ENCODE measurements at regions not wholly inside any gene's neighbourhood (a gene's known extent, or its start where the extent isn't known, plus 50 kb on each side); places are given as distances from the start of the nearest gene placed in this dataset.

DNA sequence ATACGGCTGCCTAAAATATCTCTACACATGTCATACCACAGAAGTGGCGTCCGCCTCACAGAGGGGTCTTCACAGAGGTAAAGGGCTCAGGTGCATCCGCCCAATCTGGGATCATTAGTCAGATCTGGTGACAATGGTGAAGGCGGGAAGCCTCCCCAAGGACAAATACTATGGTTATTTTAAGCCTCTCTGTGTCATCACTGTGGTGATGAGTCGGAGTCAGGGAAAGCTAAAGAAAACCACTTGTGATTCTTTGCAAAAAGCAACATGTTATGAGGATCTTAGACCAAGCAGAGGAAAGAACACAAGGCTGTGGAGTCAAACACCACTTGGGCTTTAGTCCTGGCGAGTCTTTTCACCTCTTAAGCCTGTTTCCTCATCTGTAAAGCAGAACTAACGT is 190.4 kb downstream of the DRD1 start:
- TF ChIP-seq, protein P1, sequence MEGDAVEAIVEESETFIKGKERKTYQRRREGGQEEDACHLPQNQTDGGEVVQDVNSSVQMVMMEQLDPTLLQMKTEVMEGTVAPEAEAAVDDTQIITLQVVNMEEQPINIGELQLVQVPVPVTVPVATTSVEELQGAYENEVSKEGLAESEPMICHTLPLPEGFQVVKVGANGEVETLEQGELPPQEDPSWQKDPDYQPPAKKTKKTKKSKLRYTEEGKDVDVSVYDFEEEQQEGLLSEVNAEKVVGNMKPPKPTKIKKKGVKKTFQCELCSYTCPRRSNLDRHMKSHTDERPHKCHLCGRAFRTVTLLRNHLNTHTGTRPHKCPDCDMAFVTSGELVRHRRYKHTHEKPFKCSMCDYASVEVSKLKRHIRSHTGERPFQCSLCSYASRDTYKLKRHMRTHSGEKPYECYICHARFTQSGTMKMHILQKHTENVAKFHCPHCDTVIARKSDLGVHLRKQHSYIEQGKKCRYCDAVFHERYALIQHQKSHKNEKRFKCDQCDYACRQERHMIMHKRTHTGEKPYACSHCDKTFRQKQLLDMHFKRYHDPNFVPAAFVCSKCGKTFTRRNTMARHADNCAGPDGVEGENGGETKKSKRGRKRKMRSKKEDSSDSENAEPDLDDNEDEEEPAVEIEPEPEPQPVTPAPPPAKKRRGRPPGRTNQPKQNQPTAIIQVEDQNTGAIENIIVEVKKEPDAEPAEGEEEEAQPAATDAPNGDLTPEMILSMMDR (IDR thresholded peaks at IDR 0.05; ENCODE audit: unreplicated experiment), result no peak
- BruUV-seq (replicated peaks), result no TSS peak
- no peak overlapping the region for H3K27ac Mint-ChIP-seq (ENCODE audit: low read depth, unreplicated experiment)
- peaks cover 25% of the 10 kb centered on the region for H3K27me3 Mint-ChIP-seq (ENCODE audit: insufficient read depth, unreplicated experiment)
- H3K4me1 Mint-ChIP-seq (ENCODE audit: insufficient read depth, unreplicated experiment), result no peaks in the 10 kb centered on the region
- POLR2A ChIA-PET, result interaction anchor here (0.6 kb wide), 1 partner anchor 422 kb away, joined by 3 read pairs; no protein-coding TSS in a partner anchor
- DNase-seq (ENCODE audit: unreplicated experiment), result no peak
- H3K4me3 Mint-ChIP-seq (ENCODE audit: unreplicated experiment), result no peak overlapping the region
- intact Hi-C loops (cut with micrococcal nuclease), result no loop called here
- CTCF ChIA-PET, result interaction anchor here (0.7 kb wide), 1 partner anchor 96 kb away, joined by 3 read pairs; no protein-coding TSS in a partner anchor
- no peaks in the 10 kb centered on the region for H3K9me3 Mint-ChIP-seq (ENCODE audit: unreplicated experiment)
- H3K36me3 Mint-ChIP-seq (ENCODE audit: insufficient read depth, unreplicated experiment), result no peaks in the 10 kb centered on the region

DNA sequence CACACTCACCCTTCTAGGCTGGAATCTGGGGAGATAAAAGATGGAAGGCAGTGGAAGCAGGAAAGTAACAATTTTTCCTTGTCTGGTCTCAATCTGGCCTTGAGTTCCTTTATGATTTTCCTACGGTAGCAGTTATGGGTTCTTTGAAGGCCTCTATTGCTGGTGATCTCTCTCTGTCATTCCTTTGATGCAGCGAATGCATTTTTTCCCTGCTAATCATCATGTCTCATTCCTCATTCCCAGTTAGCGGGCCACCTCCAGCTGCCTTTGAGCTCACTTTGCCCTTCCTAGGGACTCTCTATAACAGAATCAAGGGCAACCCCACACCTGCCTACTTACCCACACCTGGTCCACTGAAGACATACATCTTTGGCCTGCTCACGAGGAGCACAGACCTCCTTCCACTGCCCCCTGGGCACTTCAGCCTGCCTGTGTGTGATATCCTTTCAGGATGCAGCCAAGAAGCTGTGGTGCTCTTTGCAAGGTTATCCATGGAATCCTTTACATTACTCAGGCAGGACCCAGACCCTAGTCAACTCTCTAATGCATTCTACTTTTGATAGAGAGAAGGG is 191.7 kb downstream of the DRD1 start:
- POLR2A ChIA-PET, result no interaction called here

DNA sequence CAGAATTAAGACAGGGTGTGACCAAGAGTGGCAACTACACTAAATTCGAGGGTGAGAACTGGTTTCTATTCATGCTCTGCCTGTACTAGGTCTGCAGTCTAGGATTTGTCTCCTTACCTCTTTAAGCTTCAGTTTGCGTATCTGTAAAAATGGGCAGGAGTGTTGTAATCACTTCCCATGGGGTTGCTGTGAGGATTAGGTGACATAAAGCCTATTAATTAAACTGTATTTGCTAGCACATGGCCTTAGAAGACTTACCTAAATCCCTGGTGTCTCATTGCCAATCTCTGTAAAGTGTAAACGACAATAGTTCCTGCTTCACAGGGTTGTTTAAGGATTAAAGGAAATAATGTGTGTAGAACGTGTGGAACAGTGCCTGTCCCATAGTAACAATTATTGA is 193.6 kb downstream of the DRD1 start:
- DNase-seq (ENCODE audit: unreplicated experiment), result no peak
- POLR2A ChIA-PET, result interaction anchor here (0.6 kb wide), 1 partner anchor 9 kb away, joined by 3 read pairs; no protein-coding TSS in a partner anchor
- no TSS peak for BruUV-seq (replicated peaks)
- peaks cover 9% of the 10 kb centered on the region for H3K4me1 Mint-ChIP-seq (ENCODE audit: insufficient read depth, unreplicated experiment)
- peaks cover 6% of the 10 kb centered on the region for H3K9me3 Mint-ChIP-seq (ENCODE audit: unreplicated experiment)
- peaks cover 38% of the 10 kb centered on the region for H3K27me3 Mint-ChIP-seq (ENCODE audit: insufficient read depth, unreplicated experiment)
- TF ChIP-seq, protein P1 (IDR thresholded peaks at IDR 0.05; ENCODE audit: unreplicated experiment), result no peak
- H3K36me3 Mint-ChIP-seq (ENCODE audit: insufficient read depth, unreplicated experiment), result no peaks in the 10 kb centered on the region
- H3K27ac Mint-ChIP-seq (ENCODE audit: low read depth, unreplicated experiment), result no peak overlapping the region
- intact Hi-C loops (cut with micrococcal nuclease), result no loop called here
- CTCF ChIA-PET, result interaction anchor here (0.9 to 1.2 kb wide), 2 partner anchors 36 to 95 kb away, joined by 3 read pairs; no protein-coding TSS in a partner anchor
- H3K4me3 Mint-ChIP-seq (ENCODE audit: unreplicated experiment), result no peak overlapping the region

More for the DNA sequence above, 191.7 kb downstream of the DRD1 start:
- Mint-ChIP-seq H3K27me3 (ENCODE audit: insufficient read depth, unreplicated experiment) (peaks cover 37% of the 10 kb centered on the region), H3K9me3 (ENCODE audit: unreplicated experiment) (no peaks in the 10 kb centered on the region), H3K36me3 (ENCODE audit: insufficient read depth, unreplicated experiment) (no peaks in the 10 kb centered on the region), H3K27ac (ENCODE audit: low read depth, unreplicated experiment) (no peak overlapping the region), H3K4me1 (ENCODE audit: insufficient read depth, unreplicated experiment) (no peaks in the 10 kb centered on the region), H3K4me3 (ENCODE audit: unreplicated experiment) (no peak overlapping the region)
- TF ChIP-seq, protein P1 (IDR thresholded peaks at IDR 0.05; ENCODE audit: unreplicated experiment), result no peak
- no peak for DNase-seq (ENCODE audit: unreplicated experiment)
- no TSS peak for BruUV-seq (replicated peaks)
- intact Hi-C loops (cut with micrococcal nuclease), result no loop called here
- CTCF ChIA-PET, result interaction anchor here (0.6 kb wide), 1 partner anchor 155 kb away, joined by 3 read pairs; no protein-coding TSS in a partner anchor

DNA sequence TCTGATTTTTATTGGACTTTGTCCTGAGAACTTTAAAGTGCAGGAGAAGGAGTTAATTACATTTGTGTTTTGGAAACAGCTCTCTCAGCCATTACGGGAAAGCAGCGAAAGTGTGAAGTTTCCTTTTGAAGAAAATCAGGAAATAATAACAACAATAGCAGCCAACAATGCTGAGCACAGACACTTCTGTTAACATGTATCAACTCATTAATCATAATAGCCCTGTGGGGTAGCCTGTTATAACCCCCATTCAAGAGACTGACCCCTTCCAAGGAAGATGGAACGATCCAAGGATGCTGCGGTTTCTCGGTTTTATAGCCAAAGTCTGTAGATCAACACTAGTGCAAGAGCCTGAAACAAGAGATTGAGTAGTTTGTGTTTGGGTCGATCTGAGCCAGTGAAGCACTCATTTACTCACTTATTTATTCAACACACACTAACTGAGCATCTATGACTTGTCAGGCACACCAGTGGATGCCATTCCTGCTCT is 195.5 kb downstream of the DRD1 start:
- POLR2A ChIA-PET, result interaction anchor here (0.6 kb wide), 1 partner anchor 76 kb away, joined by 3 read pairs; no protein-coding TSS in a partner anchor
- H3K4me3 Mint-ChIP-seq (ENCODE audit: unreplicated experiment), result no peak overlapping the region
- no TSS peak for BruUV-seq (replicated peaks)
- no peak for DNase-seq (ENCODE audit: unreplicated experiment)
- intact Hi-C loops (cut with micrococcal nuclease), result no loop called here
- H3K27ac Mint-ChIP-seq (ENCODE audit: low read depth, unreplicated experiment), result no peak overlapping the region
- peaks cover 9% of the 10 kb centered on the region for H3K4me1 Mint-ChIP-seq (ENCODE audit: insufficient read depth, unreplicated experiment)
- H3K9me3 Mint-ChIP-seq (ENCODE audit: unreplicated experiment), result peaks cover 10% of the 10 kb centered on the region
- H3K27me3 Mint-ChIP-seq (ENCODE audit: insufficient read depth, unreplicated experiment), result peaks cover 29% of the 10 kb centered on the region
- H3K36me3 Mint-ChIP-seq (ENCODE audit: insufficient read depth, unreplicated experiment), result no peaks in the 10 kb centered on the region
- TF ChIP-seq, protein P1 (IDR thresholded peaks at IDR 0.05; ENCODE audit: unreplicated experiment), result no peak
- CTCF ChIA-PET, result interaction anchor here (0.7 kb wide), 2 partner anchors 204 to 654 kb away, joined by 3 read pairs; no protein-coding TSS in a partner anchor

All from MCF 10A (cell line).